Thyroid gland (tissue), 4 donors: ENCODE measurements at regions not wholly inside any gene's neighbourhood (a gene's known extent, or its start where the extent isn't known, plus 50 kb on each side); places are given as distances from the start of the nearest gene placed in this dataset.

Experiments used
- DNase-seq, 2 donors: peaks; one replicate each; pipeline ENCODE4 v3.0.0-alpha.2; 2019
- H3K27ac ChIP-seq, 3 donors: fragments of 200-600 bp; sonication (generic); 1 replicate in 2 of 3; 2 replicates in 1 of 3; pipeline ENCODE4 v1.5.1; 2016 to 2019; ENCODE audit warnings: mild to moderate bottlenecking in 1 of 3, moderate library complexity in 1 of 3
- H3K27me3 ChIP-seq: fragments of 200-600 bp; sonication (generic); one replicate; pipeline ENCODE4 v1.5.1; 2019
- H3K36me3 ChIP-seq, 2 donors: fragments of 200-600 bp; sonication (generic); one replicate each; pipeline ENCODE4 v1.5.1; 2016 to 2019
- H3K4me1 ChIP-seq, 2 donors: fragments of 200-600 bp; sonication (generic); one replicate each; pipeline ENCODE4 v1.5.1; 2017 to 2019
- H3K4me3 ChIP-seq, 3 donors: fragments of 200-600 bp; sonication (generic); replicated peaks in 1 of 3; 1 replicate in 2 of 3; 2 replicates in 1 of 3; pipeline ENCODE4 v1.5.1; 2016; ENCODE audit warnings: mild to moderate bottlenecking in 1 of 3
- H3K9me3 ChIP-seq: fragments of 200-600 bp; sonication (generic); one replicate; pipeline ENCODE4 v1.5.1; 2017
- POLR2A ChIP-seq, 2 donors: fragments of 450-650 bp; IDR thresholded peaks; one replicate each; pipeline ENCODE4 v1.6.1; 2017; ENCODE audit warnings: antibody characterized with exemption in 2 of 2, mild to moderate bottlenecking in 2 of 2, moderate library complexity in 1 of 2
- WGBS, 2 donors: methylation state at CpG; one replicate each; pipeline ENCODE4 v1.1.5; 2017; 5-methylcytosine and 5-hydroxymethylcytosine counted together
- intact Hi-C: fragments of 100-400 bp; cut with DNase I; formaldehyde crosslinking; loops from one replicate; pipeline ENCODE4 v1.15.1; 2023
- TF ChIP-seq, protein P1 (sequence below), 6 experiments: fragments of 200-600 bp in 3 of 6; fragments of 450-650 bp in 3 of 6; sonication (generic) in 3 of 6; IDR thresholded peaks; one replicate each; pipeline ENCODE4 v1.5.1; 2016 to 2019; ENCODE audit warnings: antibody characterized with exemption in 6 of 6, mild to moderate bottlenecking in 2 of 6, inconsistent platforms in 1 of 6, moderate library complexity in 1 of 6

DNA sequence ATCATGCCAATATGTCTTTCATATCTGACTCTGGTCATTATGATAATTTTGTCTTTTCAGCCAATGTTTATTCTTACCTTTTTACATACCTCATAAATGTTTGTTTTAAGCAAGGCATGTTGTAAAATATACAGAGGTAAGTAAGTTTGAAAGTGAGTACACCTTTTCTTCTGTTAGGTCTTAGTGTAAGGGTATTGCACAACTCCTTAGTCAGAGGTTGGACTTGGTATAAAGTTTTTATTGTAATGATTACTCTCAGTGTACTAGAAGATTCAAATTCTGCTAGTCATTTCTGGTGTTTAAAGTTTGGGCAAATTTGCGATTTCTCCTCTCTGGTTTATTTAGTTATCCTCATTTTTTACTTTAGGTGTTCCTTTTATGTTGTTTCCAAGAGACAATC, 564.3 kb upstream of the FSIP2 start:
- H3K4me1 ChIP-seq: no peaks in the 10 kb centered on the region
- H3K27ac ChIP-seq: no peak overlapping the region
- no peaks in the 10 kb centered on the region for H3K9me3 ChIP-seq
- 95 to 98% methylated on average over 1 of the region's 1 CpG for WGBS, 2 donors
- intact Hi-C loops: no loop called here
- DNase-seq: no peak
- no peak overlapping the region for H3K4me3 ChIP-seq
- TF ChIP-seq POLR2A (IDR thresholded peaks at IDR 0.05): no peak
- TF ChIP-seq, protein P1, sequence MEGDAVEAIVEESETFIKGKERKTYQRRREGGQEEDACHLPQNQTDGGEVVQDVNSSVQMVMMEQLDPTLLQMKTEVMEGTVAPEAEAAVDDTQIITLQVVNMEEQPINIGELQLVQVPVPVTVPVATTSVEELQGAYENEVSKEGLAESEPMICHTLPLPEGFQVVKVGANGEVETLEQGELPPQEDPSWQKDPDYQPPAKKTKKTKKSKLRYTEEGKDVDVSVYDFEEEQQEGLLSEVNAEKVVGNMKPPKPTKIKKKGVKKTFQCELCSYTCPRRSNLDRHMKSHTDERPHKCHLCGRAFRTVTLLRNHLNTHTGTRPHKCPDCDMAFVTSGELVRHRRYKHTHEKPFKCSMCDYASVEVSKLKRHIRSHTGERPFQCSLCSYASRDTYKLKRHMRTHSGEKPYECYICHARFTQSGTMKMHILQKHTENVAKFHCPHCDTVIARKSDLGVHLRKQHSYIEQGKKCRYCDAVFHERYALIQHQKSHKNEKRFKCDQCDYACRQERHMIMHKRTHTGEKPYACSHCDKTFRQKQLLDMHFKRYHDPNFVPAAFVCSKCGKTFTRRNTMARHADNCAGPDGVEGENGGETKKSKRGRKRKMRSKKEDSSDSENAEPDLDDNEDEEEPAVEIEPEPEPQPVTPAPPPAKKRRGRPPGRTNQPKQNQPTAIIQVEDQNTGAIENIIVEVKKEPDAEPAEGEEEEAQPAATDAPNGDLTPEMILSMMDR (IDR thresholded peaks at IDR 0.05): no peak
- no peaks in the 10 kb centered on the region for H3K36me3 ChIP-seq
- no peaks in the 10 kb centered on the region for H3K27me3 ChIP-seq

DNA sequence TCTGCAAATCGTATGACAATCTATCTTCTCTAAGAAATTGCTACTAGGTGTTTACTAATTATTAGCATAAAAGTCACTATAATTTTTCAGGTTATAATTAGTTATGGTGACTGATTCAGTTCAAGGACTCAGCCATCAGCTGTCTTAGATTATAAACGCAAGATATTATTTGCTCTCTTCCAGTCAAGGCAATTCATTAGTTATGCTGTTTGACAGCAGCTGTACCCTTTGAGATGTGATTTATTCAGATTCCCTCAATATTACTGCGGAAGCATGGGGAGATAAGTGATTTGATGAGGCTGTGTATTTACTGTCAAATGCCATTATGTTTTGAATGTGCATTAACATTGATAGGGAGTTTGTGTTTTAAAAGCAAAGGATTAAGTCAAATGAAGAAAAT, 558.9 kb upstream of the FSIP2 start:
- H3K4me1 ChIP-seq: no peaks in the 10 kb centered on the region
- intact Hi-C loops: no loop called here
- no peak for TF ChIP-seq POLR2A (IDR thresholded peaks at IDR 0.05)
- TF ChIP-seq, protein P1 (IDR thresholded peaks at IDR 0.05): no peak
- no peaks in the 10 kb centered on the region for H3K36me3 ChIP-seq
- 69 to 72% methylated on average over 3 of the region's 3 CpGs for WGBS, 2 donors
- DNase-seq: no peak
- H3K9me3 ChIP-seq: no peaks in the 10 kb centered on the region
- H3K27me3 ChIP-seq: no peaks in the 10 kb centered on the region
- no peak overlapping the region for H3K27ac ChIP-seq
- H3K4me3 ChIP-seq: no peak overlapping the region

DNA sequence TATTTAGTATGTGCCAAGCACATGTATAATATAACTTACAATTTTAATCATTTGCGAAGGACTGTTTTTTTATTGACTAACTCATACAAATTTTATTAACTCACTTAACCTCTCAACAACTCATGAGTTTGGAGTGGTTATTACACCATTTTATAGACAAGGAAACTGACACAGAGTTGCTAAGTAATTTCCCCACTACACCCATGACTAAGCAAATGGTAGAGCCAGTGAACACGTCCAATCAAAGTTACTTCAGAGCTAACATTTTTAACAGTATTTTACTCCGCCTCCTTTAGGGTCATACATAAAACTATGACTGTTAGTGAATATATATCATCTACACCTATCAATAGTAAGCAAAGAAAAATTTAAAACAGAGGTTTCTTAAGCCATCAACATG, 556.7 kb upstream of the FSIP2 start:
- no peak overlapping the region for H3K27ac ChIP-seq
- WGBS, 2 donors: 92 to 94% methylated on average over 3 of the region's 3 CpGs
- no peak overlapping the region for H3K4me3 ChIP-seq
- no peaks in the 10 kb centered on the region for H3K27me3 ChIP-seq
- H3K9me3 ChIP-seq: no peaks in the 10 kb centered on the region
- TF ChIP-seq, protein P1 (IDR thresholded peaks at IDR 0.05): no peak
- TF ChIP-seq POLR2A (IDR thresholded peaks at IDR 0.05): no peak
- intact Hi-C loops: no loop called here
- DNase-seq: no peak
- H3K4me1 ChIP-seq: no peaks in the 10 kb centered on the region
- no peaks in the 10 kb centered on the region for H3K36me3 ChIP-seq

DNA sequence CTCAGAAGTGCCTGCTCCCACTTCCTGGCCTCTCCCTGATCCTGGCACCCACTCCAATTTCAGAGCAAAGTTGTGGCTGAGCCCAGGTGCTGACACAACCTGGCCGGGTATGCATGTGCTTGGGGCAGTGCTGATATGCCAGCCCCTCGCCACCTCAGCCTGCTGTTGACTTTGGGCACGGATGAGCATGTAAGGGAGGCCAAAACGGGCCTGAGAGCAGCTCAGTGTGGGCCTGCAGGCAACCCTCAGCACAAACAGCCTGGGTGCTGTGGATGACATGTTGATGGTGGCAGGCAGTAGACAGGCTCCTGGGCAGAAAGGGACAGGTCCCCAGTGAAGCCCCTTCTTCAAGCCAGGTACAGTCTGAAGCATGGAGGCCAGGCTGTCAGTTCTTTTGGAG, 553.6 kb upstream of the FSIP2 start:
- 80% methylated on average over 1 of the region's 4 CpGs; no CpG with 5 or more reads in 1 of the 2 donors for WGBS, 2 donors
- intact Hi-C loops: no loop called here
- Histone ChIP-seq H3K36me3 (no peaks in the 10 kb centered on the region), H3K9me3 (no peaks in the 10 kb centered on the region), H3K4me1 (no peaks in the 10 kb centered on the region), H3K4me3 (no peak overlapping the region), H3K27ac (no peak overlapping the region), H3K27me3 (no peaks in the 10 kb centered on the region)
- no peak for TF ChIP-seq POLR2A (IDR thresholded peaks at IDR 0.05)
- TF ChIP-seq, protein P1 (IDR thresholded peaks at IDR 0.05): no peak
- no peak for DNase-seq

DNA sequence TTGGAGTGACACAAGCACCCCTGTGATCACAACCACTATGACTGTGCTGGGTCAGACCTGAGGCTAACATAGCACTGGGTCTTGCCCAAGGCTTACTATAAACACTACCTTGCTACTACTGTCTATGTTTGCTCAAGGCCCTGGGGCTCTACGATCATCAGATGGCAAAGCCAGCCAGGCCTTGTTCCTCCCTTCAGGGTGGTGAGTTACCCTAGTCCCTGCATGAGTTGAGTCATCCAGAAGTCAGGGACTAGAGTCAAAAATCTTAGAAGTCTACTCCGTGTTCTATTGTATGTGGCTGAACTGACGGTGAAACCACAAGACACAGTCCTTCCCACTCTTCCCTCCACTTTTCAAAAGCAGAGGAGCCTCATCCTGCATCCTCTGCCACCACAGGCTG, 551.2 kb upstream of the FSIP2 start:
- Histone ChIP-seq H3K27me3 (no peaks in the 10 kb centered on the region), H3K36me3 (no peaks in the 10 kb centered on the region), H3K4me3 (no peak overlapping the region), H3K4me1 (no peaks in the 10 kb centered on the region), H3K9me3 (no peaks in the 10 kb centered on the region), H3K27ac (no peak overlapping the region)
- WGBS, 2 donors: 83 to 100% methylated on average over 3 of the region's 3 CpGs
- DNase-seq: no peak
- TF ChIP-seq, protein P1 (IDR thresholded peaks at IDR 0.05): no peak
- no peak for TF ChIP-seq POLR2A (IDR thresholded peaks at IDR 0.05)
- intact Hi-C loops: no loop called here
